NCI-H774 (cell line): ENCODE measurements at regions not wholly inside any gene's neighbourhood (a gene's known extent, or its start where the extent isn't known, plus 50 kb on each side); places are given as distances from the start of the nearest gene placed in this dataset.
"Not testable (repeated sequence)": the region's sequence is repeated elsewhere in the genome, so short reads cannot be mapped to it uniquely, and the experiment has no call there.

ENCODE experiments used
- DNase-seq: peaks from one replicate; lab custom pipeline; 2025; lab: John Stamatoyannopoulos, UW

- DNase-seq = peak; percentile 38
Measured at GRCh38 chr17:70278844-70279462, 109.6 kb downstream of the KCNJ2 start.

- no peak for DNase-seq
Measured at GRCh38 chr17:70286391-70286790, 117.1 kb downstream of the KCNJ2 start.

- no peak for DNase-seq
Measured at GRCh38 chr17:70288540-70289290, 119.4 kb downstream of the KCNJ2 start.

GRCh38 chr17:70290770-70291169 is 121.4 kb downstream of the KCNJ2 start:
- no peak for DNase-seq

GRCh38 chr17:70292366-70292765 is 123.0 kb downstream of the KCNJ2 start:
- DNase-seq = no peak

GRCh38 chr17:70293564-70294310 is 124.4 kb downstream of the KCNJ2 start:
- DNase-seq = not testable (repeated sequence)

DNA sequence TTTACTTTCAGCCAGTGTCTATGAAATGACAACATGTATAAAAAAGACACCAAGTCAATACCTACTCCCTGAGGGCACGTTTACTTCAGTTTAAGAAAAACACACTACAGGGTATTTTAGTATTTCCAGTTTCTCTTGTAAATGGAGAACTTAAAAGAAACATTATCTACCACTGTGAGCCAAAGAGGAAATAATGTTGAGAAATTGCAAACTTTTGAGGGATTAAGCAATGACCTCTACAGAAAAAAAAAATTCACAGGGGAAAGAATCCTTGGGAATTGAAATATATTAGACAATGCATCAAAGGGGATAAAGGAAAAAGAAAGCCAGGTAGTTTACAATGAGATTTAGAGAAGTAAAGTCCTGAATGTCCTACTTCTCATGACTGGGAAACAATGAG is 126.0 kb downstream of the KCNJ2 start:
- DNase-seq = no peak

GRCh38 chr17:70295731-70296130 is 126.4 kb downstream of the KCNJ2 start:
- DNase-seq = no peak

DNA sequence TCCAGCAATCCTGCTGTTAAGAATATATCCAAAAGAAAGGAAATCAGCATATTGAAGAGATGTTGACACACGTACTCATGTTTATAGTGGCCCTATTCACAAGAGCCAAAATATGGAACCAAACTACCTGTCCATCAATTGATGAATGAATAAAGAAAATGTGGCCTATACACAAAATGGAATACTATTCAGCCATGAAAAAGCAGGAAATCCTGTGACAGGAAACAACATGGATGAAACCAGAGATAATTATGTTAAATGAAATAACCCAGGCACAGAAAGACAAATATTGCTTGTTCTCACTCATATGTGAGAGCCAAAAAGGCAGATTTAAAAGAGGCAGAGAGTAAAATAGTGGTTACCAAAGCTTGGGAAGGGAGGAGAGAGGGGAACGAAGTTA is 127.1 kb downstream of the KCNJ2 start:
- DNase-seq = no peak

DNA sequence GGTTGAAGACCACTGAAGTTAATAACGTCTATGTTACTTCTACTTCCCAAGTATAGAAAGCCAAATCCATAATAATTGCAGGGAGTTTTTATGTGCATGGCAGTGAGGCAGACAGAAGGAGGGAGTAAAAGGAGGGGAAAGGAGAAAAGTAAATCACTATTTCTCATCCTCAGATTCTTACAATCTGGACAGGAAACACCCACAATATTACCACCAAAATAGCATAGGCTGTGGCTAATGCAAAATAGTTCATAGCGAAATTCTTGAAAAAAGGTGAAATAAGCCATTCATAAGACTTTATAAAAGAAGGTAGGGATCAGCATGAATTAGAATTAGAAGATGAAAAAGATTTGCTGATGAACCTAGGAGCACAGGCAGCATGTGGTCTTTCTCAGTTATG is 128.1 kb downstream of the KCNJ2 start:
- no peak for DNase-seq

DNA sequence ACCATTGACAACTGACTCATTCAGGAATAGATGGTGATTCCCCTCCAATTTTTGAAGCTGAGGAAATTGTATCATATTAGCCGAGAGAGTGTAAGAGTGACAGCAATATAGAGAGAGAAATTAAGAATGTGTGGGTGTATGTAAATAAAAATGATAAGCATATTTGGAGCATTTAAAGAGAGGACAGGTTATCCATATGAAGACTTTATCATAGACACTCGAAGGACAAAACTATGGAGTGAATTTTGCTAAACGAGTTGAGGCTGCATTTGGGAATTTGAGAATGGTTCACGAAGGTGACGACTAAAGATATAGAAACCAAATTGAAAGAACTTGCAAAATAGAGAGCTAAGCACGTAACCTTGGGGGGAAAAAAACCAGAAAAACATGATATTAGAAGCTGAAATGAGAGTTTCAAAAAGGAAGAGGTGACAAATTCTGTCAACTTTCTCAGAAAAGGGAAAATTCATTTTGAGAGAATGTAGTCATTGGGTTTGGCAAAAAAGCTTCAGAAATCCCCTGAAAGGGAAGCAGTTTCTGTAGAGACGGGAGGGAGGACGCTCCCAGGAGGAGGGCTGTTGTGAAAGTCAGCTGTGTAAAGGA is 129.7 kb downstream of the KCNJ2 start:
- no peak for DNase-seq

DNA sequence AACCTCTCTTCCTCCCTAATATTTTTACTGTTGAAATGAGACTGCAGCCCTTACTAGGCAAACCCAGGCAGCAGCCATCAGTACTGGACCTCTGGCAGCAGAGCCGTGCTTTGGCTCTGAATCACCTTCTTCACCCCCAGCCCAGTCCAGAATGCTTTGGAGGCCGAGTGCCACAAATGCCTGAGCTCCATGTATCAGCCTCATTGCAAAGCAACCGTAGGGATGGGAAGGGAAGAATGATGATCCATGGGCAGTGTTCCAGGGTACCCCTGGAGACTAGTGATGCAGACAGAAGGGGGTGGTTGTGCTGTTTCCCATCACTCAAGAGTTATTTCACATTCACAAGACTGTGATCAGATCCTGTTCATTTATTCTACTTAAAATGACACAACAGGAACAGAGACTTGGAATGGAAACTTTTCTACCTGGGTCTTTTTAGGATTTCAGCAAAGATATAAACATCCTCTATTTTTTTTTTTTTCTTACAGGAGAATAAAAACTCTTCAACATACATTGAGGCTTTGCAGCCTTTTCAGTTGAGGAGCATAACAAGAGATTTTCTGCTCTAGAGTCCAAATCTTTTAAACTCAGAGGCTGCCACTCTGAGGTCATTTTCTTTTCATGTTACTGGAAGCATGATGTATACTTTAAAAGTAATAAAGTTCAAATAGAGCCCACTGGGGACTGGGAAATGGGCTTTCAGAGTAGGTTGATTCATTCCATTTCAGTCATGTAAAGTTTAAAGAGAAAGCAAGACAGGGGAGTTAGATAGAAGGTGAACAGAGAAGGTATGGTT is 138.3 kb downstream of the KCNJ2 start:
- DNase-seq = no peak

- DNase-seq = no peak
Measured at GRCh38 chr17:70308618-70309017, 139.3 kb downstream of the KCNJ2 start.

GRCh38 chr17:70310221-70310672 is 140.9 kb downstream of the KCNJ2 start:
- no peak for DNase-seq

DNA sequence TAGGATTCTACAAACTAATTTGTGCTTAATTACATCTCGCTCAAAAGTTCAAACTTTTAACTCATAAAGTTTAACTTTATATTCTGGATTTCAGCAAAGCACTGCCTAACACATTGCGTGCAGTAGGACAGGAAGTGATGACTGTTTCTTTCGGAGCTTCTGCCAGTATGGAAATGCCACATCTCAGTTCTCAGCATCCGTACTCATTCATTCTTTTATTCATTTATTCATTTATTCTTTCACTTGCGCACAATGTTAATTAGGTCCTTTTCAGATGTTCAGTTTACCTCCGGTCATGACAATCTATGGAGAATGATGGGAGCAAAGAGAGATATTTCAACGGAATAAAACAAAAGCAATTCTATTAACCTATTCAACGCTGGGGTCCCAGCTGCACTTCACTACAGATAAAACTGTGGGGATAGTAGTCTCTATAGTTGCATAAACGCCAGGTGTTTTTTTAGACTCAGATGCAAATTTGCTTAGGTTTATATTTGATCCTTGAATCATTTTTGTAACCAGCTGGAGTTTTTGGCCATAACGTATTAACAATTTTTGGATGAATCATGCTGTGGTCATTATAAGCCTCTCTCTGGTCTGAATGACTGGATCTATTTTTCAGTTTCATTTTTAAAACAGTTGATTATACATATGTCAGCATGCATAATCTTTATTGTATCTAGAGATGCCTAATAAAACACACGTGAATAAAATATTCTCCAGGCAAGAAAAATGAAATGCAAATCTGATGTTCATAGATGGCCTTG is 143.9 kb downstream of the KCNJ2 start:
- DNase-seq = no peak

- DNase-seq = no peak
Measured at GRCh38 chr17:70314096-70314495, 144.8 kb downstream of the KCNJ2 start.

DNA sequence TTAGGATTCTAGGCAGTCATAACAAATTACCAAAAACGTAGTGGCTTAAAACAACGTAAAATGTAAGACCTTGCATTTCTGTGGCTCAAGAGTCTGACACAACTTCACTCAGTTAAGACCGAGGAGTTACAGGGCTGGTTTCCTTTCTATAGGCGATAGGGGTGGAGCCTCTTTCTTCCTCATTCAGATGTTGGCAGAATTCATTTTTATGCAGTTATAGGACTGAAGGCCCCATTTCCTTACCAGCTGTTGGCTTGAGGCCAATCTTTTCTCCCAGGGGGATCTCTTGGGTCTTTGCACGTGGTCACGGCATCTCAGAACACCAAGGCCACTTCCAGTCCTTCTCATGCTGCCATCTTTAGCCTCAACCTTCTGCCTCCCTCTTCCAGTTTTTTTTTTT is 145.2 kb downstream of the KCNJ2 start:
- no peak for DNase-seq

DNA sequence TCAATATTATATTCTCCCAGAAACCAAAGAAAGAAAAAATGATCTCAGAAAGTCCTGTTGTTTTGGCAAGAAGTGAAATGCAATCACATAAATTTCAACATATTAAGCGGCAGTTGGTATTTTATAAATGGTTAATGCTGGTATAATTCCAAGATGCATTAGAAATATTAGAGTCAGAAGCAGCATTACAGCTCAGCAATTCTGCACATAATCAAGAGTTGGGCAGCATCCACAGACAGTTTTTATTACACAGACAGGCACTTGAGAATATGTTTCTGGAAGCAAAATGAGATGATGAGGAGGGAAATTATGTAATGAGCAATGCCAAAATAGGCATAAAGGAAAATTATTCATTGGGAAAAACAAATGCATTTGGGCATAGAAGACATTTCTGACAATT is 148.1 kb downstream of the KCNJ2 start:
- DNase-seq = no peak

DNA sequence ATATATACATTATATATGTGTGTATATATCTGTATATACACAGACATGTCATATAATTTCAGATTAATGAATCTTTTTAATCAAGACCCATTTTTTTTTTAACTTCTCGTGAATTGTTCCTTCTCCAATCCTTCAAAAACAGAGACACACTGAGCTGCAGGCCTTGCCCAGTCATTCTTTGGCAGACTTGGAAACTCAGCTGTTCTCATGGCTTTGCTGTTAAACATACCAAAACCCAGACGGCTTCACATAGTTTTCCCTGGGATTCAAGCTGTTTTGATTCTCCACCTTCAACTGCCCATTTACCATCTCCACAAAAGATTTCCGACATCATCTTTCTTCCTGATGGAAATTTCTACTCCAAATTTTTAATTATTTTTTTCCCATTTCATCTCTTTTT is 148.7 kb downstream of the KCNJ2 start:
- no peak for DNase-seq

GRCh38 chr17:70319516-70319915 is 150.2 kb downstream of the KCNJ2 start:
- DNase-seq = no peak
